ENCODE measurements at regions not wholly inside any gene's neighbourhood (a gene's known extent, or its start where the extent isn't known, plus 50 kb on each side); places are given as distances from the start of the nearest gene placed in this dataset.

- no peak for DNase-seq (ENCODE audit: low spot score)
- intact Hi-C loops (cut with micrococcal nuclease; ENCODE audit: unreplicated experiment): no loop called here
- Histone ChIP-seq H3K9me3 (ENCODE audit: low read length) (no peaks in the 10 kb centered on the region), H3K4me1 (ENCODE audit: insufficient read depth, low read length, poor library complexity, severe bottlenecking) (no peaks in the 10 kb centered on the region), H3K27ac (ENCODE audit: low read depth, low read length, poor library complexity, severe bottlenecking) (no peak overlapping the region), H4K20me1 (ENCODE audit: insufficient read depth, low read length) (no peaks in the 10 kb centered on the region), H3K36me3 (ENCODE audit: insufficient read depth, low read length) (no peaks in the 10 kb centered on the region), H3K79me2 (ENCODE audit: insufficient read depth, low read depth, low read length) (no peaks in the 10 kb centered on the region), H3K4me2 (ENCODE audit: low read length) (no peak overlapping the region), H2AFZ (ENCODE audit: low read length) (no peak overlapping the region), H3K9me2 (ENCODE audit: insufficient read depth, low read length) (no peaks in the 10 kb centered on the region), H3K4me3 (ENCODE audit: low read depth, low read length, poor library complexity, severe bottlenecking) (no peak overlapping the region)
- no TSS peak for BruUV-seq (replicated peaks)
- ChIA-PET CTCF (ENCODE audit: unreplicated experiment) (no interaction called here), POLR2A (interaction anchor here (0.6 kb wide), 1 partner anchor 17 kb away, joined by 3 read pairs; no protein-coding TSS in a partner anchor)
- TF ChIP-seq EZH2phosphoT487 (IDR thresholded peaks at IDR 0.05; ENCODE audit: borderline replicate concordance, low read depth, low read length) (no peak), CTCF (conservative IDR thresholded peaks at IDR 0.05; ENCODE audit: low read length) (no peak)
Observed at GRCh38 chr15:39315206-39315850, 265.6 kb upstream of the THBS1 start.

- H3K4me1 ChIP-seq (ENCODE audit: insufficient read depth, low read length, poor library complexity, severe bottlenecking): no peaks in the 10 kb centered on the region
- no peak overlapping the region for H3K4me3 ChIP-seq (ENCODE audit: low read depth, low read length, poor library complexity, severe bottlenecking)
- no peaks in the 10 kb centered on the region for H4K20me1 ChIP-seq (ENCODE audit: insufficient read depth, low read length)
- H3K27ac ChIP-seq (ENCODE audit: low read depth, low read length, poor library complexity, severe bottlenecking): no peak overlapping the region
- H3K79me2 ChIP-seq (ENCODE audit: insufficient read depth, low read depth, low read length): no peaks in the 10 kb centered on the region
- H3K9me3 ChIP-seq (ENCODE audit: low read length): no peaks in the 10 kb centered on the region
- ChIA-PET CTCF (ENCODE audit: unreplicated experiment) (no interaction called here), POLR2A (interaction anchor here (1.2 kb wide), 1 partner anchor 10 kb away, joined by 3 read pairs; no protein-coding TSS in a partner anchor)
- no peaks in the 10 kb centered on the region for H3K36me3 ChIP-seq (ENCODE audit: insufficient read depth, low read length)
- TF ChIP-seq CTCF (conservative IDR thresholded peaks at IDR 0.05; ENCODE audit: low read length) (no peak), EZH2phosphoT487 (IDR thresholded peaks at IDR 0.05; ENCODE audit: borderline replicate concordance, low read depth, low read length) (no peak)
- no peak overlapping the region for H3K4me2 ChIP-seq (ENCODE audit: low read length)
- no peak for DNase-seq (ENCODE audit: low spot score)
- intact Hi-C loops (cut with micrococcal nuclease; ENCODE audit: unreplicated experiment): no loop called here
- H3K9me2 ChIP-seq (ENCODE audit: insufficient read depth, low read length): no peaks in the 10 kb centered on the region
- BruUV-seq (replicated peaks): no TSS peak
- no peak overlapping the region for H2AFZ ChIP-seq (ENCODE audit: low read length)
Observed at GRCh38 chr15:39317225-39317624, 263.7 kb upstream of the THBS1 start.

- Histone ChIP-seq H3K4me3 (ENCODE audit: low read depth, low read length, poor library complexity, severe bottlenecking) (no peak overlapping the region), H3K4me1 (ENCODE audit: insufficient read depth, low read length, poor library complexity, severe bottlenecking) (no peaks in the 10 kb centered on the region), H3K36me3 (ENCODE audit: insufficient read depth, low read length) (no peaks in the 10 kb centered on the region), H3K9me2 (ENCODE audit: insufficient read depth, low read length) (no peaks in the 10 kb centered on the region), H3K27ac (ENCODE audit: low read depth, low read length, poor library complexity, severe bottlenecking) (no peak overlapping the region), H3K4me2 (ENCODE audit: low read length) (no peak overlapping the region), H3K79me2 (ENCODE audit: insufficient read depth, low read depth, low read length) (no peaks in the 10 kb centered on the region), H4K20me1 (ENCODE audit: insufficient read depth, low read length) (no peaks in the 10 kb centered on the region), H3K9me3 (ENCODE audit: low read length) (no peaks in the 10 kb centered on the region), H2AFZ (ENCODE audit: low read length) (no peak overlapping the region)
- no TSS peak for BruUV-seq (replicated peaks)
- ChIA-PET POLR2A (no interaction called here), CTCF (ENCODE audit: unreplicated experiment) (no interaction called here)
- intact Hi-C loops (cut with micrococcal nuclease; ENCODE audit: unreplicated experiment): no loop called here
- no peak for DNase-seq (ENCODE audit: low spot score)
- no peak for TF ChIP-seq CTCF (conservative IDR thresholded peaks at IDR 0.05; ENCODE audit: low read length)
Observed at GRCh38 chr15:39318231-39318630, 262.6 kb upstream of the THBS1 start.

Measured in OCI-LY7 (cell line).